Lower lobe of right lung (tissue), 2 donors: ENCODE measurements at regions not wholly inside any gene's neighbourhood (a gene's known extent, or its start where the extent isn't known, plus 50 kb on each side); places are given as distances from the start of the nearest gene placed in this dataset.

Experiments used
- ATAC-seq, 2 donors: fragments of 200-7000 bp; cut with Tn5 transposase; one replicate each; pipeline ENCODE4 v1.9.1; 2020 to 2022; ENCODE audit warnings: mild to moderate bottlenecking in 2 of 2, moderate library complexity in 2 of 2
- DNase-seq: peaks from one replicate; pipeline ENCODE4 v3.0.0-alpha.2; 2020
- H3K27ac ChIP-seq: fragments of 200-600 bp; one replicate; pipeline ENCODE4 v1.8.0; 2022
- H3K27me3 ChIP-seq: fragments of 200-600 bp; one replicate; pipeline ENCODE4 v1.8.0; 2022; ENCODE audit warnings: low read depth
- H3K36me3 ChIP-seq: fragments of 200-600 bp; one replicate; pipeline ENCODE4 v1.8.0; 2022; ENCODE audit warnings: mild to moderate bottlenecking
- H3K4me1 ChIP-seq: fragments of 200-600 bp; one replicate; pipeline ENCODE4 v1.8.0; 2022
- H3K4me3 ChIP-seq: fragments of 200-600 bp; one replicate; pipeline ENCODE4 v1.8.0; 2022; ENCODE audit warnings: mild to moderate bottlenecking
- H3K9me3 ChIP-seq: fragments of 200-600 bp; one replicate; pipeline ENCODE4 v1.8.0; 2022
- CTCF ChIP-seq: fragments of 200-600 bp; IDR thresholded peaks from one replicate; pipeline ENCODE4 v1.8.0; 2022; ENCODE audit warnings: antibody characterized with exemption, mild to moderate bottlenecking
- intact Hi-C: fragments of 100-400 bp; cut with DNase I; formaldehyde crosslinking; loops from one replicate; pipeline ENCODE4 v1.11.0; 2022
- donor health status: DM: no; HTN: yes; CAD: no; lungs with severe emphysema.

GRCh38 chr11:115555336-115556090, 51.3 kb upstream of the CADM1 start:
- Histone ChIP-seq H3K27me3 (no peaks in the 10 kb centered on the region), H3K9me3 (no peaks in the 10 kb centered on the region), H3K4me3 (no peak overlapping the region), H3K4me1 (no peaks in the 10 kb centered on the region), H3K36me3 (no peaks in the 10 kb centered on the region), H3K27ac (no peak overlapping the region)
- no peak for TF ChIP-seq CTCF
- DNase-seq (no peak), ATAC-seq (no peak)
- intact Hi-C loops: no loop called here
